ENCODE measurements at regions not wholly inside any gene's neighbourhood (a gene's known extent, or its start where the extent isn't known, plus 50 kb on each side); places are given as distances from the start of the nearest gene placed in this dataset.
"Not testable (repeated sequence)": the region's sequence is repeated elsewhere in the genome, so short reads cannot be mapped to it uniquely, and the experiment has no call there.

GRCh38 chr10:6984016-6984415, 403.9 kb upstream of the PRKCQ start:
- CTCF ChIA-PET = interaction anchor here (1.2 kb wide), 1 partner anchor 64 kb away, joined by 4 read pairs; no protein-coding TSS in a partner anchor
- POLR2A ChIA-PET; H3K4me1 ChIP-seq (ENCODE audit: control insufficient read depth, insufficient read depth, low read length); H3K36me3 ChIP-seq (ENCODE audit: control insufficient read depth in 2 of 2, insufficient read depth in 1 of 2, low read length in 2 of 2); H3K4me3 ChIP-seq (ENCODE audit: low read depth, low read length); H3K9me3 ChIP-seq (ENCODE audit: control insufficient read depth, insufficient read depth, low read depth, low read length); H3K27ac ChIP-seq (ENCODE audit: extremely low read depth, low read depth, low read length): not testable (repeated sequence)
- TF ChIP-seq ZNF146 (tag by site-specific recombination; IDR thresholded peaks at IDR 0.05) = peak; percentile 81

- Histone ChIP-seq H3K27ac (ENCODE audit: extremely low read depth, low read depth, low read length) (no peak overlapping the region), H3K9me3 (ENCODE audit: control insufficient read depth, insufficient read depth, low read depth, low read length) (no peaks in the 10 kb centered on the region), H3K36me3 (ENCODE audit: control insufficient read depth in 2 of 2, insufficient read depth in 1 of 2, low read length in 2 of 2) (no peaks in the 10 kb centered on the region), H3K4me1 (ENCODE audit: control insufficient read depth, insufficient read depth, low read length) (no peaks in the 10 kb centered on the region), H3K4me3 (ENCODE audit: low read depth, low read length) (no peak overlapping the region)
- ChIA-PET POLR2A (no interaction called here), CTCF (no interaction called here)
- TF ChIP-seq SCRT2 (tag by site-specific recombination; IDR thresholded peaks at IDR 0.05) (0 out of 2 replicates have a peak, but pooled peaks have one; percentile 14), ZNF174 (tag by site-specific recombination; IDR thresholded peaks at IDR 0.05) (no peak)
Measured at GRCh38 chr10:6980353-6980752, 400.3 kb upstream of the PRKCQ start.

- CTCF ChIA-PET = interaction anchor here (0.5 kb wide), 1 partner anchor 546 kb away, joined by 3 read pairs; no protein-coding TSS in a partner anchor
Measured at GRCh38 chr10:6979371-6979770, 399.3 kb upstream of the PRKCQ start.

More at GRCh38 chr10:6979371-6979770, 399.3 kb upstream of the PRKCQ start:
- Histone ChIP-seq H3K4me3 (ENCODE audit: low read depth, low read length) (no peak overlapping the region), H3K36me3 (ENCODE audit: control insufficient read depth in 2 of 2, insufficient read depth in 1 of 2, low read length in 2 of 2) (no peaks in the 10 kb centered on the region), H3K9me3 (ENCODE audit: control insufficient read depth, insufficient read depth, low read depth, low read length) (no peaks in the 10 kb centered on the region), H3K4me1 (ENCODE audit: control insufficient read depth, insufficient read depth, low read length) (no peaks in the 10 kb centered on the region), H3K27ac (ENCODE audit: extremely low read depth, low read depth, low read length) (no peak overlapping the region)
- POLR2A ChIA-PET = no interaction called here
- TF ChIP-seq ZNF518A (tag by site-specific recombination; conservative IDR thresholded peaks at IDR 0.05; ENCODE audit: low read depth) (no peak), ZNF701 (tag by site-specific recombination; IDR thresholded peaks at IDR 0.05) (no peak), ZNF48 (tag by site-specific recombination; IDR thresholded peaks at IDR 0.05) (no peak), ZNF404 (tag by site-specific recombination; IDR thresholded peaks at IDR 0.05) (no peak), ZNF114 (tag by site-specific recombination; IDR thresholded peaks at IDR 0.05) (no peak), ZNF280C (tag by site-specific recombination; IDR thresholded peaks at IDR 0.05) (no peak), IKZF3 (tag by site-specific recombination; IDR thresholded peaks at IDR 0.05) (no peak), ZSCAN18 (tag by site-specific recombination; IDR thresholded peaks at IDR 0.05) (no peak), BCL11B (tag by site-specific recombination; IDR thresholded peaks at IDR 0.05; ENCODE audit: low read depth) (no peak), ZNF274 (IDR thresholded peaks at IDR 0.05; ENCODE audit: low read length) (no peak), ZNF274 (tag by site-specific recombination; IDR thresholded peaks at IDR 0.05; ENCODE audit: borderline replicate concordance) (no peak), ZNF510 (tag by site-specific recombination; IDR thresholded peaks at IDR 0.05; ENCODE audit: insufficient replicate concordance) (no peak), ZNF146 (tag by site-specific recombination; IDR thresholded peaks at IDR 0.05) (no peak), ZFP3 (tag by site-specific recombination; IDR thresholded peaks at IDR 0.05; ENCODE audit: low read depth) (no peak)

Data from HEK293 (cell line).